OCI-LY7 (cell line): ENCODE measurements at regions not wholly inside any gene's neighbourhood (a gene's known extent, or its start where the extent isn't known, plus 50 kb on each side); places are given as distances from the start of the nearest gene placed in this dataset.

ENCODE experiments used
- EZH2phosphoT487 ChIP-seq: fragments of 200-600 bp; sonication (generic); IDR thresholded peaks from 2 replicates; pipeline ENCODE4 v1.6.1; 2018; ENCODE audit warnings: low read depth, borderline replicate concordance, mild to moderate bottlenecking, mixed run types, antibody characterized with exemption, low read length, moderate library complexity, mixed read lengths
- TF ChIP-seq, protein P1 (sequence below): fragments of 200-600 bp; sonication (generic); conservative IDR thresholded peaks from 2 replicates; pipeline ENCODE4 v1.5.1; 2014; ENCODE audit warnings: mild to moderate bottlenecking, antibody characterized with exemption, low read length, moderate library complexity, mixed read lengths

- TF ChIP-seq, protein P1, sequence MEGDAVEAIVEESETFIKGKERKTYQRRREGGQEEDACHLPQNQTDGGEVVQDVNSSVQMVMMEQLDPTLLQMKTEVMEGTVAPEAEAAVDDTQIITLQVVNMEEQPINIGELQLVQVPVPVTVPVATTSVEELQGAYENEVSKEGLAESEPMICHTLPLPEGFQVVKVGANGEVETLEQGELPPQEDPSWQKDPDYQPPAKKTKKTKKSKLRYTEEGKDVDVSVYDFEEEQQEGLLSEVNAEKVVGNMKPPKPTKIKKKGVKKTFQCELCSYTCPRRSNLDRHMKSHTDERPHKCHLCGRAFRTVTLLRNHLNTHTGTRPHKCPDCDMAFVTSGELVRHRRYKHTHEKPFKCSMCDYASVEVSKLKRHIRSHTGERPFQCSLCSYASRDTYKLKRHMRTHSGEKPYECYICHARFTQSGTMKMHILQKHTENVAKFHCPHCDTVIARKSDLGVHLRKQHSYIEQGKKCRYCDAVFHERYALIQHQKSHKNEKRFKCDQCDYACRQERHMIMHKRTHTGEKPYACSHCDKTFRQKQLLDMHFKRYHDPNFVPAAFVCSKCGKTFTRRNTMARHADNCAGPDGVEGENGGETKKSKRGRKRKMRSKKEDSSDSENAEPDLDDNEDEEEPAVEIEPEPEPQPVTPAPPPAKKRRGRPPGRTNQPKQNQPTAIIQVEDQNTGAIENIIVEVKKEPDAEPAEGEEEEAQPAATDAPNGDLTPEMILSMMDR, result no peak
- no peak for TF ChIP-seq EZH2phosphoT487
These were observed 1328.9 kb downstream of the BRD1 start for GRCh38 chr22:48498526-48499331.
